Anterior cingulate cortex (tissue), 58 donors: ENCODE measurements at regions not wholly inside any gene's neighbourhood (a gene's known extent, or its start where the extent isn't known, plus 50 kb on each side); places are given as distances from the start of the nearest gene placed in this dataset.
A peak's percentile ranks its signal among the peaks of the same experiment; 100 is the strongest.

Source experiments
- DNase-seq, 58 donors: peaks; one replicate each; lab custom pipeline; 2025; lab: John Stamatoyannopoulos, UW

DNA sequence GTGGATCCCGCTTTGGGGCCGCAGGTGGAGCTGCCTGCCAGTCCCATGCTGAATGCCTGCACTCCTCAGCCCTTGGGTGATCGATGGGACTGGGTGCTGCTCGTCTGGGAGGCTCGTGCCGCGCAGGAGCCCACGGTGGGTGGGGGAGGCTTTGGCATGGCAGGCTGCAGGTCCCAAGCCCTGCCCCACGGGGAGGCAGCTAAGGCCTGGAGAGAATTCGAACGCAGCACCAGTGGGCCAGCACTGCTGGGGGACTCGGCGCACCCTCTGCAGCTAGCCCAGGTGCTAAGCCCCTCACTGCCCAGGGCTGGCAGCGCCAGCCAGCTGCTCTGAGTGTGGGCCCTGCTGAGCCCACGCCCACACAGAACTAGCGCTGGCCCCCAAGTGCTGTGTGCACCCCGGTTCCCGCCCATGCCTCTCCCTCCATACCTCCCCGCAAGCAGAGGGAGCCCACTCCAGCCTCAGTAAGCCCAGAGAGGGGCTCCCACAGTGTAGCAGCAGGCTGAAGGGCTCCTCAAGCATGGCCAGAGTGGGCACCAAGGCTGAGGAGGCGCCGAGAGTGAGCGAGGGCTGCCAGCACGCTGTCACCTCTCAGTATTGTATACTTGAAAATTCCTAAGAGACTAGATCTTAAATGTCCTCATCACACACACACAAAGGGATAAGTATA, 1654.2 kb upstream of the SLC39A10 start:
- DNase-seq, result no peak

DNA sequence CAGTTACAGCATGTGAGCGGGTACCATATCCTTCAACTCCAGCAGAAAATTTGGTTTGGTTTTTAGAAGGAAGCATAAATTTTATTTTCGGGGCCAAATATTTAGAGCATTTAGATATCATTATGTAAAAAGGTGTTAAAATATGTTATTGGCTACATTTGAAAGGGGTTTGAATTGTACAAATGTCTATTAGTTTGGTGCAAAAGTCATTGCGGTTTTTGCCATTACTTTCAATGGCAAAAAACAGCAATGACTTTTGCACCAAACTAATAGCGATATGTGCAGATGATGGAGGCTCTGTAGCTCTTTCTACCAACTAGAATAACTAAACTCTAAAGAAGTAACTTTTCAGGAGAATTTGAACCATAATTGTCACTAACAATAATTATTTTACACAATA, 1666.2 kb upstream of the SLC39A10 start:
- DNase-seq, result no peak

- DNase-seq, result no peak
Measured at GRCh38 chr2:193989645-193990044, 1667.4 kb upstream of the SLC39A10 start.

DNA sequence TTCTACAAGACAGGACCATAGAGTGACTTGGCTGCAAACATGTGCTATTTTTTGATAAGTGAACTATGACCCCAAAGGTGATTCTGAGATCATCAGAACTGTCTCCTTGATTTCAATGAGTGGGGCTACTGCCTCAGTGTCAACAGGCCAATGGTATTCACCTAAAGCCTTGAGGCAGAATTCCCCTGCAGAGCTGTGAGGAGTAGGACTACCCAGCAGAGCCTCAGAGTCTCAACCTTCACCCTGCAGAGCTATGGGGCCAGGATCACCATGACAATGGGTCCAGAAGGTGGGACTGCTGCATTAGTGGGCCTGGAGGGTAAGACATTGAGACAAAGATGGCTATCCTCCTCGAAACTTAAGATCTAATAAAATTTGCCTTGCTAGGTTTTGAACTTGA, 1668.2 kb upstream of the SLC39A10 start:
- DNase-seq, result no peak

DNA sequence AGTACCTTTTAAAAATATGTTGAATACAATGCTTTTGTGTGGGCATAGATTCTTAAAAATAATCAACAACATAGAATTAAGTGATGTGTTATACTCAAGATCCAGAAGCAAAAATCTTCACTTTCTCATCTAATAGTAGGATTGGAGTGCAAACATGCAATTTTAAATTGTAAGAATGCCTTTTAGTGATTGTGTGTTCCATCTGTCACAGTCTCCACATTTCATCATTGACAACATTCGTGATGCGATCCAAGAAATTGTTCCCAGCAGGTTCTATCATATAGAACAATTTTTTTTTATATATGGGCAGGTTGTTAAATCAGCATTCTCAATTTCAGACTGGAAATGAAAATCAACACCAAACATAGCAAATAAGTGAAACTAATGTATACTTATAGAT, 1671.8 kb upstream of the SLC39A10 start:
- DNase-seq, result no peak

- no peak for DNase-seq
Measured at GRCh38 chr2:193980599-193980998, 1676.4 kb upstream of the SLC39A10 start.

DNA sequence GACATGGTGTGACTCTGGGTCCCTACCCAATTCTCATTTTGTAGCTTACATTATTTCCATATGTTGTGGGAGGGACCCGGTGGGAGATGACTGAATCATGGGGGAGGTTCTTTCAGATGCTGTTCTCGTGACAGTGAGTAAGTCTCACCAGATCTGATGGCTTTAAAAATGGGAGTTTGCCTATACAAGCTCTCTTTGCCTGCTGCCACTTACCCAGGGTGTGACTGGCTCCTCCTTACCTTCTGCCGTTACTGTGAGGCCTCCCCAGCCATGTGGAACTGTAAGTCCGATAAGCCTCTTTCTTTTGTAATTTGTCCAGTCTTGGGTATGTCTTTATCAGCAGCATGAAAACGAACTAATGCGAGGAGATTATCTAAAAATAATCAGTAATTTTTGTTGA, 1683.2 kb upstream of the SLC39A10 start:
- DNase-seq, result no peak

DNA sequence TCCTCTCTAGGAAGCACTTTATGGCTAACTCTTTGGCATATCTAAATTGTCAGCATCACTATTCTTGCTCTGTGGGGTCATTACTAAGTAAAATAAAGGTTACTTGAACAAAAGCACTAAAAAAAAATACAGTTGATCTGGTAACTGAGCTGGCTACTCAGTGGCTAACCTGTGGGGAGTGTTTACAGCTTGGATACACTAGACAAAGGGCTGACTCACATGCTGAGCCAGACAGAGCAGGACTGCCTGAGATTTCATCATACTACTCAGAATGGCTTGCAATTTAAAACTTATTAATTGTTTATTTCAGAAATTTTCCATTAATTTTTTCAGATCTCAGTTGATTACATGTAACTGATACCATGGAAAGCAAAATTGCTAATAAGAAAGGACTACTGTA, 1690.4 kb upstream of the SLC39A10 start:
- no peak for DNase-seq

DNA sequence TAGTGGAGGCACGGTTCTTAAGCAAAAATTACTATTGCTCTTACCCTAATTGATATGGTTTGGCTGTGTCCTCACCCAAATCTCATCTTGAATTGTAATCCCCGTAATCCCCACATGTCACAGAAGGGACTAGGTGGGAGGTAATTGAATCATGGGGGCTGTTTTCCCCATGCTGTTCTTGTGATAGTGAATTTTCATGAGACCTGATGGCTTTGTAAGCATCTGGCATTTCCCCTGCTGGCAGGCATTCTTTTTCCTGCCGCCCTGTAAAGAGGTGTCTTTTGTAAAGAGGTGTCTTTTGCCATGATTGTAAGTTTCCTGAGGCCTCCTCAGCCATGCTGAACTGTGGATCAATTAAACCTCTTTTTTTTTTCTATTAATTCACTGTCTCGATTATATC, 1691.8 kb upstream of the SLC39A10 start:
- no peak for DNase-seq

- DNase-seq, result peak in 8 of 58 donors; percentile 1 to 6 (median 2)
Measured at GRCh38 chr2:193963472-193964119, 1693.4 kb upstream of the SLC39A10 start.

GRCh38 chr2:193946806-193947205, 1710.2 kb upstream of the SLC39A10 start:
- DNase-seq, result no peak

- DNase-seq, result no peak
Measured at GRCh38 chr2:193943406-193943960, 1713.5 kb upstream of the SLC39A10 start.

DNA sequence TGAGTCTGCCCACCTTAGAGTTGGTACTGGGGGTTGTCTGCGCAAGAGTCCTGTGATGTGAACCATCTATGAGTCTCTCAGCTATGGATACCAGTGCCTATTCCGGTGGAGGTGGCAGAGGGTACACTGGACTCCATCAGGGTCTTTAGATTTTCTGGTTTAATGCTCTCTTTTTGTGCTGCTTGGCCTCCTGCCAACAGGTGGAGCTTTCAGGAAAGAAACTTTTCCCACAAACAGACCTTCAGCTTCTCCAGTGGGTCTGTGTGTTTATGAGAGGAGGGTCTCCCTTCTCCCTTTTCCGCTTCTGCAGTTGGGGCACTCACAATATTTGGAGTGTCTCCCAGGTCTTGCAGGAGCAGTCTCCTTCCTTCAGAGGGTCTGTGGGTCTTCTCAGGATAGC, 1721.9 kb upstream of the SLC39A10 start:
- no peak for DNase-seq

- DNase-seq, result no peak
Measured at GRCh38 chr2:193929131-193929530, 1727.9 kb upstream of the SLC39A10 start.

DNA sequence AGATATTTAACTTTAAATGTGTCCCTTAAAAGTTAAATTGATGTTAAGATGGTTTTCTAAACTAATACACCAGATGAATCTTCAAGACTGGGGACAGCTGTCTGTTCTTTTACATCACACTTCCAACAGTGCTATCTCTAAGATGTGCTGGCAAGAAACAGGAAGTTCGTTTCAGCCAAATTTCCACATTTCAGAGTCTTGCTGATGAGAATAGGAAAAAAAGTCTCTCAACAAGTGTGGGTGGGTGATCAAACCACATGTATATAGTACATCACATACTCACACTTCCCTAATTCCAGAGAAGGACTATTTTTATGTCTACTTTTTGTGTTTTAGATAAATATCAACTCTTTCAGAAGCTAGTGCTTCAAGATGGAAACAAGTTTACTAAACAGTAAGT, 1712.8 kb upstream of the TMEFF2 start:
- peak in 3 of 58 donors; percentile 3 to 31 (median 3) for DNase-seq

DNA sequence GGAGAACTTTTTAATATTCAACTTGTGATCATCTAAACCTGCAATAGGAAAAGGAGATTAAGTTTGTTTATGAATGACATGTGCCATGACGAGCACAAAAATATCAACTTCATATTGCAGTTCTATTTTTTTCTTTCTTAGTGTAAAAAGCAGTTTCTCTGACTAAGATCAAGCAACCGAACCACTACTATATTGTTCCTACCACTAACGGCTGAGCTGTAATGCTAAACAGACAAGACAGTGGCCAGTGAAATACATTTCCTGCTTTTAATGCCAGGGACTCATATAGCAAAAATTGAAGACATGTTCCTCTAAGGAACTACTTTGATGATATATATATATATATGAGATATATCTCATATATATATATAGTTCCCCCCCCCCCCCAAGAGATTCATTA, 1705.6 kb upstream of the TMEFF2 start:
- DNase-seq, result no peak

DNA sequence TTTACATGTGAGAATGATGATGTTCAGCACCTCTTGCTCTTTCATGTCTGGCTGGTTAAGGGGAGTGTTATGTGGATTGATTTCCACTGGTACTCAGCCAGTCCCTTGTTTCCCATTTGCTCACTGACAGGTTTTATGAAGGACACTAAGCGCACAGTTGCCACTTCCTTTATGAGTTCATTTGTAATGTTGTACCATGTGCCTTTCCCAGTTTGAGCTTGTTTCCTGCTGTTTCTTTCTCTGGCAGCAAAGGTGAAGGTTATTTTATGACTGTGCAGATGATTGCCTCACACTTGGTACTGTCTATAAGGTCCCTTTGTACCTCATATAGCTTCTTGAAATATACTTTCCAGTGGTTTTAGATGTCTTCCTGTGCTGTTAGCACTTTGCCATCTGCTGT, 1700.5 kb upstream of the TMEFF2 start:
- DNase-seq, result no peak

DNA sequence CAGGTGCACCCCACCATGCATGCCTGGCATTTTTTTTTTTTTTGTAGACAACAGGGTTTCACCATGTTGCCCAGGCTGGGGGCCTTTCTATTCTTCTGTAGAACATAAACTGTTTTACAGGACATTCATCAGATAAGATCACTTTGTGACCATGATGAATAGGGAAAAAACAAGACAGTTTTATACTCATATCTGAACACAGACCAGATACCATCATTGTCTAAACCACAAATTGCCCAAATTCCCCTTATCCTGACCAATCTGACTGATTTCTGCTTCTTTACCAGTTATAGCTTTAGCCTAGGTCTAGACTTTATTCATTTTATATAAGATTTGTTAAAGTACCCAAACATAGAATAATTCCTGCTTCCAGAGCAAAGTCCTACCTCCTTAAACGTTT, 1699.3 kb upstream of the TMEFF2 start:
- no peak for DNase-seq

GRCh38 chr2:193891023-193891422, 1696.3 kb upstream of the TMEFF2 start:
- DNase-seq, result no peak

GRCh38 chr2:193885419-193885818, 1690.7 kb upstream of the TMEFF2 start:
- DNase-seq, result no peak

GRCh38 chr2:193883820-193884219, 1689.1 kb upstream of the TMEFF2 start:
- no peak for DNase-seq

GRCh38 chr2:193876980-193877379, 1682.2 kb upstream of the TMEFF2 start:
- no peak for DNase-seq
